CD4-positive, alpha-beta T cell (primary cell): ENCODE measurements at regions not wholly inside any gene's neighbourhood (a gene's known extent, or its start where the extent isn't known, plus 50 kb on each side); places are given as distances from the start of the nearest gene placed in this dataset.

Experiments
- ATAC-seq: fragments of 200-7000 bp; cut with Tn5 transposase; one replicate; pipeline ENCODE4 v1.10.0; 2022; ENCODE audit warnings: mild to moderate bottlenecking; ENCODE audit not compliant: poor library complexity
- CTCF ChIA-PET: fragments of 350-600 bp; sonication (Branson Sonifier 250); formaldehyde crosslinking; loops from one replicate; lab custom pipeline; 2021; ENCODE audit warnings: antibody characterized with exemption, inconsistent platforms; lab: Charles Lee
- POLR2A ChIA-PET: fragments of 350-600 bp; sonication (Branson Sonifier 250); formaldehyde crosslinking; loops from one replicate; lab custom pipeline; 2021; ENCODE audit warnings: antibody characterized with exemption, inconsistent platforms; lab: Charles Lee
- DNase-seq, 14 experiments: peaks; one replicate each; pipeline ENCODE4 v3.0.0-alpha.2; 2013 to 2020; ENCODE audit warnings: mixed read lengths in 2 of 14
- H3K27ac ChIP-seq, 2 donors: one replicate each; pipeline versions ENCODE4 v1.5.1 to v1.7.0; 2013; ENCODE audit warnings: low read length in 2 of 2, low read depth in 1 of 2, mild to moderate bottlenecking in 1 of 2
- H3K27me3 ChIP-seq, 2 experiments: 1 replicate in 1 of 2; 2 replicates in 1 of 2; pipeline versions ENCODE4 v1.6.1 to v1.7.0; 2013; ENCODE audit warnings: low read length in 2 of 2, control low read depth in 1 of 2, mild to moderate bottlenecking in 1 of 2, moderate library complexity in 1 of 2; ENCODE audit not compliant: insufficient read depth in 2 of 2, control insufficient read depth in 1 of 2
- H3K36me3 ChIP-seq: one replicate; pipeline ENCODE4 v1.6.1; 2013; ENCODE audit warnings: low read length, control low read depth; ENCODE audit not compliant: insufficient read depth
- H3K4me1 ChIP-seq: one replicate; pipeline ENCODE4 v1.6.1; 2013; ENCODE audit warnings: low read length, control low read depth; ENCODE audit not compliant: insufficient read depth
- H3K4me3 ChIP-seq: one replicate; pipeline ENCODE4 v1.5.1; 2013; ENCODE audit warnings: mild to moderate bottlenecking, low read length, moderate library complexity
- H3K9me3 ChIP-seq, 2 experiments: 1 replicate in 1 of 2; 2 replicates in 1 of 2; pipeline versions ENCODE4 v1.6.1 to v1.7.0; 2013; ENCODE audit warnings: low read length in 2 of 2, mild to moderate bottlenecking in 2 of 2, control low read depth in 1 of 2, moderate library complexity in 1 of 2; ENCODE audit not compliant: control insufficient read depth in 1 of 2, insufficient read depth in 1 of 2
- H3K27ac Mint-ChIP-seq: one replicate; pipeline ENCODE4 v1.8.0; 2020; ENCODE audit warnings: mixed read lengths
- H3K27me3 Mint-ChIP-seq: one replicate; pipeline ENCODE4 v1.8.0; 2021; ENCODE audit warnings: mixed read lengths
- H3K36me3 Mint-ChIP-seq: one replicate; pipeline ENCODE4 v1.8.0; 2021; ENCODE audit warnings: low read depth, mixed read lengths
- H3K4me1 Mint-ChIP-seq: one replicate; pipeline ENCODE4 v1.8.0; 2021; ENCODE audit warnings: low read depth, mixed read lengths
- H3K4me3 Mint-ChIP-seq: one replicate; pipeline ENCODE4 v1.8.0; 2020; ENCODE audit warnings: mild to moderate bottlenecking, mixed read lengths
- H3K9me3 Mint-ChIP-seq: one replicate; pipeline ENCODE4 v1.8.0; 2020; ENCODE audit warnings: mixed read lengths
- CTCF ChIP-seq: fragments of 200-600 bp; IDR thresholded peaks from one replicate; pipeline ENCODE4 v1.8.0; 2022; ENCODE audit warnings: antibody characterized with exemption, mild to moderate bottlenecking
- intact Hi-C, 2 experiments: fragments of 100-400 bp; cut with DNase I in 1 of 2; cut with micrococcal nuclease in 1 of 2; formaldehyde crosslinking; loops; one replicate each; pipeline versions ENCODE4 v1.15.1 to v1.9.0; 2023 to 2025; cut with DNase I, micrococcal nuclease

- H3K4me3 Mint-ChIP-seq = no peak overlapping the region
- H3K9me3 Mint-ChIP-seq = peaks cover 3% of the 10 kb centered on the region
- no peak overlapping the region for H3K4me3 ChIP-seq
- H3K27me3 ChIP-seq = no peaks in the 10 kb centered on the region
- no peaks in the 10 kb centered on the region for H3K36me3 Mint-ChIP-seq
- TF ChIP-seq CTCF = no peak
- H3K4me1 ChIP-seq = no peaks in the 10 kb centered on the region
- CTCF ChIA-PET = no interaction called here
- H3K27me3 Mint-ChIP-seq = no peaks in the 10 kb centered on the region
- H3K36me3 ChIP-seq = no peaks in the 10 kb centered on the region
- H3K4me1 Mint-ChIP-seq = no peaks in the 10 kb centered on the region
- H3K9me3 ChIP-seq = peaks cover 0 to 10% of the 10 kb centered on the region in 2 experiments
- intact Hi-C loops = no loop called here
- no peak for ATAC-seq
- no peak for DNase-seq
- POLR2A ChIA-PET = no interaction called here
- no peak overlapping the region for H3K27ac Mint-ChIP-seq
- H3K27ac ChIP-seq = no peak overlapping the region
These were observed 54.6 kb upstream of the ADAM23 start for GRCh38 chr2:206388698-206389097.

- intact Hi-C loops = no loop called here
- no peak overlapping the region for H3K4me3 Mint-ChIP-seq
These were observed 54.2 kb upstream of the ADAM23 start for GRCh38 chr2:206389164-206389563.

GRCh38 chr2:206390181-206390580 lies 53.2 kb upstream of the ADAM23 start:
- no peaks in the 10 kb centered on the region for H3K27me3 ChIP-seq
- no peak overlapping the region for H3K27ac ChIP-seq
- no peak overlapping the region for H3K4me3 Mint-ChIP-seq
- no peaks in the 10 kb centered on the region for H3K27me3 Mint-ChIP-seq
- no peak overlapping the region for H3K4me3 ChIP-seq
- no peaks in the 10 kb centered on the region for H3K9me3 ChIP-seq
- ATAC-seq (no peak), DNase-seq (no peak)
- no peaks in the 10 kb centered on the region for H3K4me1 ChIP-seq
- intact Hi-C loops = loop anchor here in 1 of 2 experiments (5.0 to 10.0 kb wide), 3 partner anchors 172 to 1085 kb away; no protein-coding TSS in a partner anchor
- no peak overlapping the region for H3K27ac Mint-ChIP-seq
- H3K9me3 Mint-ChIP-seq = no peaks in the 10 kb centered on the region
- H3K36me3 Mint-ChIP-seq = no peaks in the 10 kb centered on the region
- H3K4me1 Mint-ChIP-seq = no peaks in the 10 kb centered on the region
- H3K36me3 ChIP-seq = no peaks in the 10 kb centered on the region
- no peak for TF ChIP-seq CTCF
- ChIA-PET CTCF (no interaction called here), POLR2A (no interaction called here)

More at GRCh38 chr2:206389164-206389563, 54.2 kb upstream of the ADAM23 start:
- H3K36me3 Mint-ChIP-seq = no peaks in the 10 kb centered on the region
- CTCF ChIA-PET = no interaction called here
- H3K9me3 Mint-ChIP-seq = peaks cover 3% of the 10 kb centered on the region
- H3K4me1 Mint-ChIP-seq = no peaks in the 10 kb centered on the region
- POLR2A ChIA-PET = no interaction called here
- no peaks in the 10 kb centered on the region for H3K36me3 ChIP-seq
- H3K9me3 ChIP-seq = peaks cover 0 to 7% of the 10 kb centered on the region in 2 experiments
- no peak overlapping the region for H3K4me3 ChIP-seq
- no peak overlapping the region for H3K27ac ChIP-seq
- TF ChIP-seq CTCF = no peak
- H3K27me3 Mint-ChIP-seq = no peaks in the 10 kb centered on the region
- no peaks in the 10 kb centered on the region for H3K27me3 ChIP-seq
- ATAC-seq (no peak), DNase-seq (no peak)
- H3K27ac Mint-ChIP-seq = no peak overlapping the region
- H3K4me1 ChIP-seq = no peaks in the 10 kb centered on the region
